Sigmoid colon (tissue), 6 donors: ENCODE measurements at regions not wholly inside any gene's neighbourhood (a gene's known extent, or its start where the extent isn't known, plus 50 kb on each side); places are given as distances from the start of the nearest gene placed in this dataset.

ENCODE experiments used
- DNase-seq: peaks from one replicate; pipeline ENCODE4 v3.0.0-alpha.2; 2019
- H3K27ac ChIP-seq, 4 donors: fragments of 200-600 bp; sonication (generic); one replicate each; pipeline ENCODE4 v1.5.1; 2016 to 2019; ENCODE audit warnings: mild to moderate bottlenecking in 1 of 4
- H3K27me3 ChIP-seq, 3 donors: fragments of 200-600 bp; sonication (generic); one replicate each; pipeline ENCODE4 v1.5.1; 2019; ENCODE audit warnings: mild to moderate bottlenecking in 1 of 3
- H3K36me3 ChIP-seq, 4 donors: fragments of 200-600 bp; sonication (generic); one replicate each; pipeline ENCODE4 v1.5.1; 2016 to 2019
- H3K4me1 ChIP-seq, 4 donors: fragments of 200-600 bp; sonication (generic); one replicate each; pipeline ENCODE4 v1.5.1; 2017 to 2019
- H3K4me3 ChIP-seq, 4 donors: fragments of 200-600 bp; sonication (generic); one replicate each; pipeline ENCODE4 v1.5.1; 2017 to 2019; ENCODE audit warnings: mild to moderate bottlenecking in 2 of 4, moderate library complexity in 1 of 4
- H3K9me3 ChIP-seq, 4 donors: fragments of 200-600 bp in 3 of 4; sonication (generic) in 3 of 4; one replicate each; pipeline versions ENCODE4 v1.5.1 to v1.6.1; 2013 to 2019
- EP300 ChIP-seq, 4 donors: sonication (generic); formaldehyde crosslinking; IDR thresholded peaks; one replicate each; pipeline ENCODE4 v1.6.1; 2017; ENCODE audit warnings: antibody characterized with exemption in 4 of 4
- POLR2A ChIP-seq, 2 donors: fragments of 450-650 bp; IDR thresholded peaks; one replicate each; pipeline ENCODE4 v1.6.1; 2016; ENCODE audit warnings: antibody characterized with exemption in 2 of 2, mild to moderate bottlenecking in 2 of 2, moderate library complexity in 2 of 2
- POLR2AphosphoS5 ChIP-seq, 4 donors: sonication (generic); formaldehyde crosslinking; IDR thresholded peaks; one replicate each; pipeline ENCODE4 v1.6.1; 2017; ENCODE audit warnings: antibody characterized with exemption in 4 of 4
- WGBS, 2 donors: extraction: QIAGEN DNeasy Blood & Tissue Kit; methylation state at CpG; one replicate each; pipeline ENCODE4 v1.1.7; 2013; 5-methylcytosine and 5-hydroxymethylcytosine counted together
- intact Hi-C: fragments of 100-400 bp; cut with DNase I; formaldehyde crosslinking; loops from one replicate; pipeline ENCODE4 v1.15.1; 2023
- TF ChIP-seq, protein P1 (sequence below), 4 experiments: fragments of 450-650 bp in 3 of 4; fragments of 200-600 bp in 1 of 4; IDR thresholded peaks; one replicate each; pipeline ENCODE4 v1.5.1; 2016 to 2019; ENCODE audit warnings: antibody characterized with exemption in 4 of 4, mild to moderate bottlenecking in 3 of 4, moderate library complexity in 2 of 4
- donor health status: healthy with polysubstance abuse.
- donor health status: healthy.

DNA sequence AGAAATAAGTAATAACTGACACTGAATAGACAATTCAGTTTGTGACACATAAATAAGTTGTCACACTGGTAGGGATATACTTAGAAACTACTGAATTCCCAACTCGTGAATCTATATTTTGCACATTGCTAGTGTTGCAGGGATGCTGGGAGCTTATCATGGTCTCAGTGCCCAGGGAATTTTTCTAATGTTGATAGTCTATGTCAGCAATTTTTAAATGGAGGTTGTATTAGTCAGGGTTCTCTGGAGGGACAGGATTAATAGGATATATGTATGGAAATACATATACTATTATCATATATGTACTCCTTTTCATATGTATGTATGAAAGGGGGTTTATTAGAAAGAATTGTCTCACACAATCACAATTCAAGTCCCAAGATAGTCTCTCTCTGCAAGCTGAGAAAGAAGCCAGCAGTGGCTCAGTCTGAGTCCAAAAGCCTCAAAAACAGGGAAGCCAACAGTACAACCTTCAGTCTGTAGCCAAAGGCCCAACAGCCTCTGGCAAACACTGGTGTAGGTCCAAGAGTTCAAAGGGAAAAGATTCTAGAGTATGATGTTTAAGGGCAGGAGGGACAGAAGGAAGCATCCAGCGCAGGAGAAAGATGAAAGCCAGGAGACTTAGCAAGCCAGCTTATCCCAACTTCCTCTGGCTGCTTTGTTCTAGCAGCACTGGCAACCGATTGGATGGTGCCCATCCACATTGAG is 980.9 kb upstream of the GJE1 start:
- no peaks in the 10 kb centered on the region for H3K9me3 ChIP-seq
- no peak for DNase-seq
- H3K27ac ChIP-seq, result no peak overlapping the region
- no peaks in the 10 kb centered on the region for H3K4me1 ChIP-seq
- H3K36me3 ChIP-seq, result no peaks in the 10 kb centered on the region
- H3K4me3 ChIP-seq, result no peak overlapping the region
- intact Hi-C loops, result no loop called here
- 86 to 93% methylated on average over 3 of the region's 3 CpGs for WGBS, 2 donors
- TF ChIP-seq POLR2A (IDR thresholded peaks at IDR 0.05) (no peak), POLR2AphosphoS5 (IDR thresholded peaks at IDR 0.05) (no peak), EP300 (IDR thresholded peaks at IDR 0.05) (no peak)
- TF ChIP-seq, protein P1, sequence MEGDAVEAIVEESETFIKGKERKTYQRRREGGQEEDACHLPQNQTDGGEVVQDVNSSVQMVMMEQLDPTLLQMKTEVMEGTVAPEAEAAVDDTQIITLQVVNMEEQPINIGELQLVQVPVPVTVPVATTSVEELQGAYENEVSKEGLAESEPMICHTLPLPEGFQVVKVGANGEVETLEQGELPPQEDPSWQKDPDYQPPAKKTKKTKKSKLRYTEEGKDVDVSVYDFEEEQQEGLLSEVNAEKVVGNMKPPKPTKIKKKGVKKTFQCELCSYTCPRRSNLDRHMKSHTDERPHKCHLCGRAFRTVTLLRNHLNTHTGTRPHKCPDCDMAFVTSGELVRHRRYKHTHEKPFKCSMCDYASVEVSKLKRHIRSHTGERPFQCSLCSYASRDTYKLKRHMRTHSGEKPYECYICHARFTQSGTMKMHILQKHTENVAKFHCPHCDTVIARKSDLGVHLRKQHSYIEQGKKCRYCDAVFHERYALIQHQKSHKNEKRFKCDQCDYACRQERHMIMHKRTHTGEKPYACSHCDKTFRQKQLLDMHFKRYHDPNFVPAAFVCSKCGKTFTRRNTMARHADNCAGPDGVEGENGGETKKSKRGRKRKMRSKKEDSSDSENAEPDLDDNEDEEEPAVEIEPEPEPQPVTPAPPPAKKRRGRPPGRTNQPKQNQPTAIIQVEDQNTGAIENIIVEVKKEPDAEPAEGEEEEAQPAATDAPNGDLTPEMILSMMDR (IDR thresholded peaks at IDR 0.05), result no peak
- no peaks in the 10 kb centered on the region for H3K27me3 ChIP-seq

DNA sequence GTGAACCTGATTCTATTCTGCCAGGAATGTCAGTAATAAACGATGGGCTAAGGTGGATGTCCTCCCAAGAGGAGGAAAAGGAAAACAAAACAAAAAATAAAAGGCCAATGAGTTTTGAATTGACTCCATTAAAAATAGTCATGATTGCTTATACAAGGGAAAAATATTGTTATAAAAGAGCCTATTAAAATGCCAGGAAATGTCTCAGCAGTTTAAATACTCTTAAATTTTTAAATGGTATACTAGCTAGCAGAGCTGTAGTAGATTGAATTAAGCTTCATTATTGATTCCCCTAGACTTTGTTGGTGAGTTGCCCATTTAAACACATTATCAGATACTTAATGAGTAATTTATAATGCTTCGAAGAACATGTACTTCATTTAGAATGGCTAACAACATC is 990.9 kb upstream of the GJE1 start:
- intact Hi-C loops, result no loop called here
- TF ChIP-seq POLR2AphosphoS5 (IDR thresholded peaks at IDR 0.05) (no peak), EP300 (IDR thresholded peaks at IDR 0.05) (no peak), POLR2A (IDR thresholded peaks at IDR 0.05) (no peak)
- TF ChIP-seq, protein P1 (IDR thresholded peaks at IDR 0.05), result no peak
- Histone ChIP-seq H3K9me3 (no peaks in the 10 kb centered on the region), H3K27ac (no peak overlapping the region), H3K36me3 (no peaks in the 10 kb centered on the region), H3K4me1 (no peaks in the 10 kb centered on the region), H3K4me3 (no peak overlapping the region), H3K27me3 (no peaks in the 10 kb centered on the region)
- 56 to 59% methylated on average over 2 of the region's 2 CpGs for WGBS, 2 donors
- no peak for DNase-seq

DNA sequence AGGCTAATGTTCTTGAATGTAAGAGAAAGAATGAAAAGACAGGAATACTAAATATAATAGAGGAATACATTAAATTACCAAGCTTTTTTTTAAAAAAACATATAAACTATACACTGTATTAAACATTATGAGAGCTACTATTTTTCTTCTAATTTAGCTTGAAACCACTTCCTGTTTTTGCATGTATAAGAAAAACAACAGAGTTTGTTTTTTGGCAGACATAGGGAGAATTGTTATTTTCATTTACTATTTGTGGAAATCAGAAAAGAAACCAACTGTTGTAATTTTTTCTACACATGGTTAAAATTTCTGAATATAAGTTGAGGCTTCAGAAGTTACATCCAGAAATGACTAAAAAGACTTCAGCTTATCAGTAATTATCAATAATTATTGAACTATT is 991.8 kb upstream of the GJE1 start:
- H3K4me3 ChIP-seq, result no peak overlapping the region
- TF ChIP-seq EP300 (IDR thresholded peaks at IDR 0.05), result no peak
- TF ChIP-seq, protein P1 (IDR thresholded peaks at IDR 0.05), result no peak
- no peak for TF ChIP-seq POLR2A (IDR thresholded peaks at IDR 0.05)
- no peak for TF ChIP-seq POLR2AphosphoS5 (IDR thresholded peaks at IDR 0.05)
- no peaks in the 10 kb centered on the region for H3K27me3 ChIP-seq
- H3K9me3 ChIP-seq, result no peaks in the 10 kb centered on the region
- no peaks in the 10 kb centered on the region for H3K4me1 ChIP-seq
- DNase-seq, result no peak
- intact Hi-C loops, result no loop called here
- no peak overlapping the region for H3K27ac ChIP-seq
- H3K36me3 ChIP-seq, result no peaks in the 10 kb centered on the region

DNA sequence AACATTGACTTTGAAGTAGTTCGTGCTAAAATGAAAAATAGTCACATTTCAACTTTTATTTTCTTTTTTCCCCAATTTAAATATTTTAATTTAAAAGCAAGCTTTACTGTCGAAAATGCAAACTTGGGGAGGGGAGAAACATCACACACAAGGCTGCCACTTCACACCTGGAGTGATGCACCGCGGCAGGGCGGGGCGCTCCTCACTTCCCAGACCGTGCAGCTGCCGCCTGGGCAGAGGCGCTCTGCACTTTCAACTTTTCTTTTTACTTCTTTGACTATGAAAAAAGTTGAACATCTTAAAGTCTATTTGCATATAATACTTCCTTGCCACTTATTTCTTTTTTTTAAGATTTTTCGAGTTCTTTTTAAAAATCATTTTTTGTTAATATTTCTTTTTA is 993.3 kb upstream of the GJE1 start:
- Histone ChIP-seq H3K9me3 (no peaks in the 10 kb centered on the region), H3K4me1 (no peaks in the 10 kb centered on the region), H3K27ac (no peak overlapping the region), H3K27me3 (no peaks in the 10 kb centered on the region), H3K36me3 (no peaks in the 10 kb centered on the region), H3K4me3 (no peak overlapping the region)
- WGBS, 2 donors, result 81 to 91% methylated on average over 10 of the region's 10 CpGs
- no peak for DNase-seq
- intact Hi-C loops, result no loop called here
- TF ChIP-seq POLR2A (IDR thresholded peaks at IDR 0.05) (no peak), EP300 (IDR thresholded peaks at IDR 0.05) (no peak), POLR2AphosphoS5 (IDR thresholded peaks at IDR 0.05) (no peak)
- TF ChIP-seq, protein P1 (IDR thresholded peaks at IDR 0.05), result no peak

DNA sequence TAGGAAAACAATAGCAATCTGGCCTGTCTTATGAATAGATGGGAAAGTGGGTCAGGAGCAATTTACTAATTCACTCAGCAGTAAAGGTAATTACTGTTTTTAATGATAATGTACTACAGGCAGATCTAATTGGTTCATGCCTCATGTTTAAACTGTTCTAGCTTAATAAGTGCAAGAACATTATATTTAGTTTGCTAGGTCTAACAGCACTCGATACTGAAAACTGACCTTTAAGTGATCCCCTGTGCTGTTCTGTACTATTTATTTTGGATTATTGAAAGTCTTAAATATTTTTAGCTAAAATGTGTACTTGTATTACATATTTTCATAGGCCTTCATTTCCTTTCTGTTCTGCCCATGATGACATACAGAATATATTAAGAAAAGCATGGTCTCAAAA is 998.0 kb upstream of the GJE1 start:
- Histone ChIP-seq H3K27ac (no peak overlapping the region), H3K4me3 (no peak overlapping the region), H3K36me3 (no peaks in the 10 kb centered on the region), H3K27me3 (no peaks in the 10 kb centered on the region), H3K9me3 (no peaks in the 10 kb centered on the region), H3K4me1 (no peaks in the 10 kb centered on the region)
- intact Hi-C loops, result no loop called here
- WGBS, 2 donors, result 85 to 89% methylated on average over 1 of the region's 1 CpG
- TF ChIP-seq POLR2AphosphoS5 (IDR thresholded peaks at IDR 0.05) (no peak), POLR2A (IDR thresholded peaks at IDR 0.05) (no peak), EP300 (IDR thresholded peaks at IDR 0.05) (no peak)
- TF ChIP-seq, protein P1 (IDR thresholded peaks at IDR 0.05), result no peak
- no peak for DNase-seq
